HEK293 (cell line): ENCODE measurements at regions not wholly inside any gene's neighbourhood (a gene's known extent, or its start where the extent isn't known, plus 50 kb on each side); places are given as distances from the start of the nearest gene placed in this dataset.

Experiments used
- CTCF ChIP-seq: fragments of 450-650 bp; formaldehyde crosslinking; IDR thresholded peaks from 2 replicates; pipeline ENCODE4 v1.5.1; 2016; ENCODE audit warnings: missing biosample characterization, missing genetic modification characterization
- ZNF785 ChIP-seq: fragments of 450-650 bp; formaldehyde crosslinking; IDR thresholded peaks from 2 replicates; pipeline ENCODE4 v1.5.1; 2016; ENCODE audit warnings: missing biosample characterization, missing genetic modification characterization
- TF ChIP-seq, protein P1 (sequence below): fragments of 450-650 bp; formaldehyde crosslinking; IDR thresholded peaks from 2 replicates; pipeline ENCODE4 v1.5.1; 2017; ENCODE audit warnings: missing biosample characterization, missing genetic modification characterization
- TF ChIP-seq, protein P2 (sequence below): fragments of 450-650 bp; formaldehyde crosslinking; IDR thresholded peaks from 2 replicates; pipeline ENCODE4 v1.5.1; 2016; ENCODE audit warnings: missing biosample characterization, missing genetic modification characterization

DNA sequence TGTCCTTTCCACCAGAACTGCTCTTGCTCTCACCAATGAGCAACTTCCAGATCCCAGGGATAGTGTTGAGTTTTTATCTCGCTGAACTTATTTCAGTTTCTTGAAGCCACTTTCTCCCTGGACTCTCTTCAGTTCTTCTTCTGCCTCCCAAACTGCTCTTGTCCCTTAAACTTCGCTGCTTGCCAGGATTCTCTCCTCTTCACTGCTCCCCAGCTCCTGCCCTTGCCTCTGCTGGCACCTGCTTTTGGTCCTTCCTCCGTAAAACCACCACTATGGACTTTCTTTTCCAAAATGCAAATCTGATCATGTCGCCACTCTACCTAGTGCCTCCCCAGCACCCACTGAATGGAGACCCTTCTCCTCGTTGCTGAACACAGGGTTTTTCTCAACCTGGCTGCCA, 92.8 kb upstream of the PALS2 start:
- TF ChIP-seq ZNF785 (tag by site-specific recombination) (no peak), CTCF (tag by site-specific recombination) (no peak)
- TF ChIP-seq, protein P1, sequence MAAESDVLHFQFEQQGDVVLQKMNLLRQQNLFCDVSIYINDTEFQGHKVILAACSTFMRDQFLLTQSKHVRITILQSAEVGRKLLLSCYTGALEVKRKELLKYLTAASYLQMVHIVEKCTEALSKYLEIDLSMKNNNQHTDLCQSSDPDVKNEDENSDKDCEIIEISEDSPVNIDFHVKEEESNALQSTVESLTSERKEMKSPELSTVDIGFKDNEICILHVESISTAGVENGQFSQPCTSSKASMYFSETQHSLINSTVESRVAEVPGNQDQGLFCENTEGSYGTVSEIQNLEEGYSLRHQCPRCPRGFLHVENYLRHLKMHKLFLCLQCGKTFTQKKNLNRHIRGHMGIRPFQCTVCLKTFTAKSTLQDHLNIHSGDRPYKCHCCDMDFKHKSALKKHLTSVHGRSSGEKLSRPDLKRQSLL (tag by site-specific recombination), result no peak
- TF ChIP-seq, protein P2, sequence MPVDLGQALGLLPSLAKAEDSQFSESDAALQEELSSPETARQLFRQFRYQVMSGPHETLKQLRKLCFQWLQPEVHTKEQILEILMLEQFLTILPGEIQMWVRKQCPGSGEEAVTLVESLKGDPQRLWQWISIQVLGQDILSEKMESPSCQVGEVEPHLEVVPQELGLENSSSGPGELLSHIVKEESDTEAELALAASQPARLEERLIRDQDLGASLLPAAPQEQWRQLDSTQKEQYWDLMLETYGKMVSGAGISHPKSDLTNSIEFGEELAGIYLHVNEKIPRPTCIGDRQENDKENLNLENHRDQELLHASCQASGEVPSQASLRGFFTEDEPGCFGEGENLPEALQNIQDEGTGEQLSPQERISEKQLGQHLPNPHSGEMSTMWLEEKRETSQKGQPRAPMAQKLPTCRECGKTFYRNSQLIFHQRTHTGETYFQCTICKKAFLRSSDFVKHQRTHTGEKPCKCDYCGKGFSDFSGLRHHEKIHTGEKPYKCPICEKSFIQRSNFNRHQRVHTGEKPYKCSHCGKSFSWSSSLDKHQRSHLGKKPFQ (tag by site-specific recombination), result no peak
